Keratinocyte (primary cell): ENCODE measurements at regions not wholly inside any gene's neighbourhood (a gene's known extent, or its start where the extent isn't known, plus 50 kb on each side); places are given as distances from the start of the nearest gene placed in this dataset.

Experiments used
- DNase-seq: peaks from one replicate; pipeline ENCODE4 v3.0.0-alpha.2; 2011; ENCODE audit warnings: low read depth, missing footprints, low spot score
- FAIRE-seq: peaks from 2 replicates; lab custom pipeline; 2011; peaks lifted over from hg19 to GRCh38; lab: Jason Lieb, UNC
- H2AFZ ChIP-seq: 2 replicates; pipeline ENCODE4 v1.6.0; 2012; ENCODE audit warnings: low read length, control low read depth, inconsistent platforms; ENCODE audit not compliant: control insufficient read depth
- H3K27ac ChIP-seq: 2 replicates; pipeline ENCODE4 v1.5.1; 2011; ENCODE audit warnings: low read length; ENCODE audit not compliant: control insufficient read depth, insufficient read depth
- H3K27me3 ChIP-seq: 3 replicates; pipeline ENCODE4 v1.6.0; 2011; ENCODE audit warnings: low read length; ENCODE audit not compliant: control insufficient read depth, insufficient read depth; ENCODE audit errors: extremely low read depth
- H3K36me3 ChIP-seq, 2 experiments: 2 replicates in 1 of 2; 3 replicates in 1 of 2; pipeline ENCODE4 v1.5.1; 2011; ENCODE audit warnings: low read length in 2 of 2, mild to moderate bottlenecking in 1 of 2; ENCODE audit not compliant: control insufficient read depth in 2 of 2, insufficient read depth in 2 of 2; ENCODE audit errors: extremely low read depth in 1 of 2
- H3K4me1 ChIP-seq: 3 replicates; pipeline ENCODE4 v1.5.1; 2011; ENCODE audit warnings: low read length; ENCODE audit not compliant: control insufficient read depth, insufficient read depth; ENCODE audit errors: extremely low read depth
- H3K4me2 ChIP-seq: 3 replicates; pipeline ENCODE4 v1.6.0; 2011; ENCODE audit warnings: low read depth, low read length; ENCODE audit not compliant: control insufficient read depth, insufficient read depth; ENCODE audit errors: extremely low read depth
- H3K4me3 ChIP-seq, 3 experiments: fragments of 200-600 bp in 1 of 3; sonication (generic) in 1 of 3; 2 replicates in 2 of 3; 3 replicates in 1 of 3; pipeline ENCODE4 v1.5.1; 2011 to 2016; ENCODE audit warnings: low read length in 3 of 3, mild to moderate bottlenecking in 3 of 3, control low read depth in 2 of 3, inconsistent platforms in 1 of 3, low read depth in 1 of 3, mixed read lengths in 1 of 3, mixed run types in 1 of 3, moderate library complexity in 1 of 3; ENCODE audit not compliant: control insufficient read depth in 2 of 3, insufficient read depth in 2 of 3; ENCODE audit errors: extremely low read depth in 1 of 3
- H3K79me2 ChIP-seq: 2 replicates; pipeline ENCODE4 v1.6.0; 2012; ENCODE audit warnings: low read length; ENCODE audit not compliant: control insufficient read depth, insufficient read depth
- H3K9ac ChIP-seq: 3 replicates; pipeline ENCODE4 v1.6.0; 2011; ENCODE audit warnings: low read length; ENCODE audit not compliant: control insufficient read depth, insufficient read depth; ENCODE audit errors: extremely low read depth
- H3K9me1 ChIP-seq: 3 replicates; pipeline ENCODE4 v1.6.0; 2011; ENCODE audit warnings: low read length; ENCODE audit not compliant: control insufficient read depth, insufficient read depth; ENCODE audit errors: extremely low read depth
- H3K9me3 ChIP-seq: 2 replicates; pipeline ENCODE4 v1.5.1; 2012; ENCODE audit warnings: low read depth, low read length; ENCODE audit not compliant: control insufficient read depth
- H4K20me1 ChIP-seq: 3 replicates; pipeline ENCODE4 v1.6.0; 2011; ENCODE audit warnings: low read length; ENCODE audit not compliant: control insufficient read depth, insufficient read depth; ENCODE audit errors: extremely low read depth
- EZH2 ChIP-seq: IDR thresholded peaks from one replicate; pipeline ENCODE4 v1.6.1; 2012; ENCODE audit warnings: inconsistent platforms, mild to moderate bottlenecking, low read length, moderate library complexity
- dilution Hi-C: fragments of 300-500 bp; cut with MboI; formaldehyde crosslinking; loops from one replicate; pipeline ENCODE4 v1.7.0; 2020; ENCODE audit warnings: low sequenced_read_pairs; ENCODE audit not compliant: extremely low pct_ligation_motif_present
- TF ChIP-seq, protein P1 (sequence below), 3 experiments: IDR thresholded peaks in 1 of 3; conservative IDR thresholded peaks in 1 of 3; optimal IDR thresholded peaks in 1 of 3; 2 replicates in 2 of 3; 3 replicates in 1 of 3; pipeline versions ENCODE3 to v1.5.1; 2011; ENCODE audit warnings: low read length in 3 of 3, mild to moderate bottlenecking in 3 of 3, moderate library complexity in 2 of 3, control low read depth in 1 of 3, inconsistent platforms in 1 of 3; ENCODE audit not compliant: insufficient read depth in 2 of 3; ENCODE audit errors: extremely low read depth in 1 of 3

DNA sequence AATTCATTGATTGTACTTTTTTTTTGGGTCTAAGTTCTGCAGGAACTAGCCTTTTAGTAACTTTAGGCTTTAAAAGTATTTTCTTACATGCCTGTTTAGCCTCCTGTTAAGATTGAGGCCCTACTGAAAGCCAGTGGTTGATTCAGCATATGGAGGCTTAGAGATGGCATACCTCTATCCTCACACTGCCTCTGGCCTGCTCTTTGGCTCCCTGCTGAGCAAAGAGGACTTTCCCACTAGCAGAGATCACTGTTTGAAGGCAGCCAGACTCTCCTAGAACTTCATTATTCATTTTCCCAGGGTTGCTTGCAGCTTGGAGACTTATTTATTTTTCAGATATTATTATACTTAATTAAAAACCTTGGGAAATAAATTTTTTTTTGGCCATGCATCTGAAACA lies 405.6 kb upstream of the MEX3C start:
- Histone ChIP-seq H3K27me3 (no peaks in the 10 kb centered on the region), H3K9ac (no peak overlapping the region), H4K20me1 (no peaks in the 10 kb centered on the region), H3K4me1 (no peaks in the 10 kb centered on the region), H3K9me1 (no peaks in the 10 kb centered on the region), H3K4me3 (no peak overlapping the region), H3K27ac (no peak overlapping the region), H3K79me2 (no peaks in the 10 kb centered on the region), H3K36me3 (no peaks in the 10 kb centered on the region), H2AFZ (no peak overlapping the region), H3K9me3 (no peaks in the 10 kb centered on the region), H3K4me2 (no peak overlapping the region)
- TF ChIP-seq, protein P1, sequence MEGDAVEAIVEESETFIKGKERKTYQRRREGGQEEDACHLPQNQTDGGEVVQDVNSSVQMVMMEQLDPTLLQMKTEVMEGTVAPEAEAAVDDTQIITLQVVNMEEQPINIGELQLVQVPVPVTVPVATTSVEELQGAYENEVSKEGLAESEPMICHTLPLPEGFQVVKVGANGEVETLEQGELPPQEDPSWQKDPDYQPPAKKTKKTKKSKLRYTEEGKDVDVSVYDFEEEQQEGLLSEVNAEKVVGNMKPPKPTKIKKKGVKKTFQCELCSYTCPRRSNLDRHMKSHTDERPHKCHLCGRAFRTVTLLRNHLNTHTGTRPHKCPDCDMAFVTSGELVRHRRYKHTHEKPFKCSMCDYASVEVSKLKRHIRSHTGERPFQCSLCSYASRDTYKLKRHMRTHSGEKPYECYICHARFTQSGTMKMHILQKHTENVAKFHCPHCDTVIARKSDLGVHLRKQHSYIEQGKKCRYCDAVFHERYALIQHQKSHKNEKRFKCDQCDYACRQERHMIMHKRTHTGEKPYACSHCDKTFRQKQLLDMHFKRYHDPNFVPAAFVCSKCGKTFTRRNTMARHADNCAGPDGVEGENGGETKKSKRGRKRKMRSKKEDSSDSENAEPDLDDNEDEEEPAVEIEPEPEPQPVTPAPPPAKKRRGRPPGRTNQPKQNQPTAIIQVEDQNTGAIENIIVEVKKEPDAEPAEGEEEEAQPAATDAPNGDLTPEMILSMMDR (optimal IDR thresholded peaks at IDR 0.05 in 1 of 3, IDR thresholded peaks at IDR 0.05 in 1 of 3, conservative IDR thresholded peaks at IDR 0.05 in 1 of 3; ENCODE audit: extremely low read depth in 1 of 3, insufficient read depth in 2 of 3, low read length in 3 of 3): no peak
- TF ChIP-seq EZH2: no peak
- dilution Hi-C loops: no loop called here
- FAIRE-seq: no peak
- DNase-seq: no peak

DNA sequence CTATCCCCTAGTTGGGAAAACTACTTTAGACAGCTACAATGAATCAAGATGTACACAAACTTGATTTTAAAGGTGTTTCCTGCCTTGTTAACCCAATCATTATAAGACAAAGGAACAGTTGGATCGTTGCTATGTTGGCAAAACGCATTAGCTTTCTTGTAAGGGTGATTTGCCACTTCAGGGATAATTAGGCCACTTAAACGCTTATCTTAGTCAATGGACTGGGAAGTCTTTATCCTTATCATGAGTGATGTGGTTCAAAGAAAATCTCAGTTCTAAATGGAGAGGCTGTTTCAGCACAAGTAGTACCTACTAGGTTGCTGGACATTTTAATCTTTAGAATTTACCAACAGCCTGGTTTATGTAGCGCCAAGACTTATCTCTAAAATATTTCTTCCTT lies 406.1 kb upstream of the MEX3C start:
- Histone ChIP-seq H3K79me2 (no peaks in the 10 kb centered on the region), H3K27me3 (no peaks in the 10 kb centered on the region), H4K20me1 (no peaks in the 10 kb centered on the region), H3K9me3 (no peaks in the 10 kb centered on the region), H3K9ac (no peak overlapping the region), H2AFZ (no peak overlapping the region), H3K4me1 (no peaks in the 10 kb centered on the region), H3K4me3 (no peak overlapping the region), H3K4me2 (no peak overlapping the region), H3K27ac (no peak overlapping the region), H3K9me1 (no peaks in the 10 kb centered on the region), H3K36me3 (no peaks in the 10 kb centered on the region)
- no peak for TF ChIP-seq EZH2
- TF ChIP-seq, protein P1 (optimal IDR thresholded peaks at IDR 0.05 in 1 of 3, IDR thresholded peaks at IDR 0.05 in 1 of 3, conservative IDR thresholded peaks at IDR 0.05 in 1 of 3; ENCODE audit: extremely low read depth in 1 of 3, insufficient read depth in 2 of 3, low read length in 3 of 3): no peak
- DNase-seq (no peak), FAIRE-seq (no peak)
- dilution Hi-C loops: no loop called here
